ENCODE measurements at regions not wholly inside any gene's neighbourhood (a gene's known extent, or its start where the extent isn't known, plus 50 kb on each side); places are given as distances from the start of the nearest gene placed in this dataset.
A peak's percentile ranks its signal among the peaks of the same experiment; 100 is the strongest.

DNA sequence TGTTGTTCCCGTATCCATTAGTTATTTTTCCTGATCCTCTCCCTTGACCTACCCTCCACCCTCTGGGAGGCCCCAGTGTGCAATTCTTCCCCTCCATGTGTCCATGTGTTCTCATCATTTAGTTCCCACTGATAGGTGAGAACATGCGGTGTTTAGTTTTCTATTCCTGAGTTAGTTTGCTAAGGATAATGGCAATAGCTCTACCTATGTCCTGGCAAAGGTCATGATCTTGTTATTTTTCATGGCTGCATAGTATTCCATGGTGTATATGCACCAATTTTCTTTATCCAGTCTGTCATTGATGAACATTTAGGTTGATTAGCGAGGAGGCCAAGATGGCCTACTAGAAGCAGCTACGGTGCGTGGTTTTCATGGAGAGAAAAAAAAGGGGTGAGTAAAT lies 714.1 kb downstream of the STIM2 start:
- Mint-ChIP-seq H3K9me3 (peaks cover 4% of the 10 kb centered on the region), H3K27ac (ENCODE audit: unreplicated experiment) (peak overlapping the region; percentile 45), H3K4me1 (no peaks in the 10 kb centered on the region), H3K36me3 (ENCODE audit: low read depth) (no peaks in the 10 kb centered on the region), H3K4me3 (no peak overlapping the region), H3K27me3 (ENCODE audit: low read depth) (no peaks in the 10 kb centered on the region)
- TF ChIP-seq, protein P1, sequence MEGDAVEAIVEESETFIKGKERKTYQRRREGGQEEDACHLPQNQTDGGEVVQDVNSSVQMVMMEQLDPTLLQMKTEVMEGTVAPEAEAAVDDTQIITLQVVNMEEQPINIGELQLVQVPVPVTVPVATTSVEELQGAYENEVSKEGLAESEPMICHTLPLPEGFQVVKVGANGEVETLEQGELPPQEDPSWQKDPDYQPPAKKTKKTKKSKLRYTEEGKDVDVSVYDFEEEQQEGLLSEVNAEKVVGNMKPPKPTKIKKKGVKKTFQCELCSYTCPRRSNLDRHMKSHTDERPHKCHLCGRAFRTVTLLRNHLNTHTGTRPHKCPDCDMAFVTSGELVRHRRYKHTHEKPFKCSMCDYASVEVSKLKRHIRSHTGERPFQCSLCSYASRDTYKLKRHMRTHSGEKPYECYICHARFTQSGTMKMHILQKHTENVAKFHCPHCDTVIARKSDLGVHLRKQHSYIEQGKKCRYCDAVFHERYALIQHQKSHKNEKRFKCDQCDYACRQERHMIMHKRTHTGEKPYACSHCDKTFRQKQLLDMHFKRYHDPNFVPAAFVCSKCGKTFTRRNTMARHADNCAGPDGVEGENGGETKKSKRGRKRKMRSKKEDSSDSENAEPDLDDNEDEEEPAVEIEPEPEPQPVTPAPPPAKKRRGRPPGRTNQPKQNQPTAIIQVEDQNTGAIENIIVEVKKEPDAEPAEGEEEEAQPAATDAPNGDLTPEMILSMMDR (conservative IDR thresholded peaks at IDR 0.05), result no peak
- no peak for DNase-seq (ENCODE audit: low read depth, low spot score)

DNA sequence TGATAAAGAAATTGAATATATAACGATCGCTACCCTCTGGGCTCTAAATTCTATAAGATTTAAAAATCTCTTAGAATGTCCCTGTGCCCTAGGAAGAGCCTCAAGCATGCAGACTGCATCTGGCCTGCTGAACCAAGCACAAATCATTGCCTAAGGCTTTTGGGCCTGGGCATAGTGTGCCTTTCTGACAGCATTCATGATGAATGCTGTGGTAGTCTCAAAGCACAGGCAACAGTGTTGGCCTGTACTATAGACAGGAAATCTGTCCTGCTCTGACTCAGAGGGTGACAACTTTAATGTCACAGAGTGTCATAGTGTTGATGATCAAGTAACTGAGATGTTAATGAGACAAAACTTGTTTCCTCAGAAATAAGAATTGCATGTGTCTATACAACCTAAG lies 717.3 kb downstream of the STIM2 start:
- H3K36me3 Mint-ChIP-seq (ENCODE audit: low read depth), result no peaks in the 10 kb centered on the region
- H3K4me3 Mint-ChIP-seq, result no peak overlapping the region
- no peak for DNase-seq (ENCODE audit: low read depth, low spot score)
- peaks cover 4% of the 10 kb centered on the region for H3K9me3 Mint-ChIP-seq
- TF ChIP-seq, protein P1 (conservative IDR thresholded peaks at IDR 0.05), result no peak
- H3K27me3 Mint-ChIP-seq (ENCODE audit: low read depth), result no peaks in the 10 kb centered on the region
- H3K4me1 Mint-ChIP-seq, result no peaks in the 10 kb centered on the region
- H3K27ac Mint-ChIP-seq (ENCODE audit: unreplicated experiment), result no peak overlapping the region

DNA sequence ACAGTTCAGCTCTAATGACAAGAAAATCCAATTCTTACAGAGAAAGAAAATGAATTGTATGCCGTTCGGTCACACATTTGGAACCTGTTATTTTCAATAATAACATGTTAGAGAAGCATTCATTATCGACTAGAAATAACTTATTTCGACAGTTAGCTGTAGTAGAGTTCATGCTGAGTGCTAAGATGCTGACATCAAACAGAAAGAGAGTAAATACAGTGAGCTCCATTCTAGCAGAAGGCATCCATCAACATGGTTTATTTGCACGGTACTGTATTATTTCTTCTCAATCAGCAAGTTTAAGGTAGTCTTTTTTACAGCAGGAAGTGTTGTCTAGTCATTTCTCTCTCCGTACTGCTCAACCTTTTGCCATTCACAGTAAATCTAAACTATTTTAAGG lies 732.1 kb downstream of the STIM2 start:
- TF ChIP-seq, protein P1 (conservative IDR thresholded peaks at IDR 0.05), result no peak
- H3K27ac Mint-ChIP-seq (ENCODE audit: unreplicated experiment), result no peak overlapping the region
- no peaks in the 10 kb centered on the region for H3K4me1 Mint-ChIP-seq
- no peaks in the 10 kb centered on the region for H3K36me3 Mint-ChIP-seq (ENCODE audit: low read depth)
- H3K27me3 Mint-ChIP-seq (ENCODE audit: low read depth), result no peaks in the 10 kb centered on the region
- no peaks in the 10 kb centered on the region for H3K9me3 Mint-ChIP-seq
- H3K4me3 Mint-ChIP-seq, result no peak overlapping the region
- no peak for DNase-seq (ENCODE audit: low read depth, low spot score)

DNA sequence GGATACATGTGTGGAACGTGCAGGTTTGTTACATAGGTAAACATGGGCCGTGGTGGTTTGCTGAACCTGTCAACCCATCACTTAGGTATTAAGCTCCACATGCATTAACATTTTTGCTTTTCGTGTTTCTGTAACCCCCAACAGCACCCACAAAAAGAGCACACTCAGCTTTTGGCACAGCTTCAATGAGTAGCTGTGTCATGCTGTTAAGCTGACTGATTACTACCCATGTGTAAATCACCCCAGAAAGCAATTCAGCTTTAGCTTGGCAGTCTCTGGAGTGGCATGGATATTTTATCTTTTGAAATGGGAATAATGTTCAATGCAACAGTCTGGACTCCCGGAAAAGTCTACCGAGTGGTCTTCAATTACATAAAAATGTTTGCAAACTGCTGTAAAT lies 734.3 kb downstream of the STIM2 start:
- TF ChIP-seq, protein P1 (conservative IDR thresholded peaks at IDR 0.05), result no peak
- DNase-seq (ENCODE audit: low read depth, low spot score), result no peak
- H3K36me3 Mint-ChIP-seq (ENCODE audit: low read depth), result no peaks in the 10 kb centered on the region
- no peak overlapping the region for H3K4me3 Mint-ChIP-seq
- H3K27ac Mint-ChIP-seq (ENCODE audit: unreplicated experiment), result no peak overlapping the region
- H3K27me3 Mint-ChIP-seq (ENCODE audit: low read depth), result no peaks in the 10 kb centered on the region
- no peaks in the 10 kb centered on the region for H3K9me3 Mint-ChIP-seq
- H3K4me1 Mint-ChIP-seq, result no peaks in the 10 kb centered on the region

DNA sequence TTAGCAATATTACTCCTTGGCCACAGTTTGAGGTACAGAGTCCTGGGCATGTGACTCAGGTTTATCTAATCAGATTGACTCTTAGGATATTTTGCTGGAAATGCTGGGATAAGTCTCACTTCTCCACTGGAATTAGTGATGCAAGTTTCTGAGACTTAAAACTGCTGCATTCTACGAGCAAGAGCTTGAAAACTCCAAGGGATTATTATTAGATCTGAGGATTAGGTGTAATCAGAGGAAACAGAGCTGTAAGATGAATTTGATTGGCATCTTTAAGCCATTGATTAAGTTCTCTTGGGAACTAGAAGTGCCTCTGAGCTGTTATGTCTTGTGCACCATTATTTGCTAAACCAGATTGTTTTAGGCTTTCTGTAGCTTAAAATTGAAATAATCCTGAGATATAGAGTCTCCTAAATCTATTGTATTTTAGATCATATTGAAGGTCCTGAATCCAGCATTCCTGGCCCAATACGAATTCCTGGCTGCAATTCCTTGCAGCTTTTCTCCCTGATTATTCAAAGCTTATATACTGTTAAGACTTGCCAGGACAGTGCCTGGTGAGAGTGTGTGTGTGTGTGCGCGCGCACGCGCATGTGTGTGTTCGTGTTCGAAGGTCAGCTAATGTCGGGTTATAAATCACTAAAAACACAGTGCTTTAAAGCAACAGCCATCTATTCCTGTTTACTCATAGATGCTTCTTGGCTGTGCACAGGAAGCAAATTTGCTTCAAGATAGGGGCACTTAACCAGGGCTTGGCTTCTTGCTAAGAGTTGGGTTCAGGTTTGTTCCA lies 735.1 kb downstream of the STIM2 start:
- no peaks in the 10 kb centered on the region for H3K36me3 Mint-ChIP-seq (ENCODE audit: low read depth)
- no peaks in the 10 kb centered on the region for H3K9me3 Mint-ChIP-seq
- no peak for DNase-seq (ENCODE audit: low read depth, low spot score)
- TF ChIP-seq, protein P1 (conservative IDR thresholded peaks at IDR 0.05), result no peak
- no peak overlapping the region for H3K27ac Mint-ChIP-seq (ENCODE audit: unreplicated experiment)
- H3K27me3 Mint-ChIP-seq (ENCODE audit: low read depth), result no peaks in the 10 kb centered on the region
- H3K4me3 Mint-ChIP-seq, result no peak overlapping the region
- H3K4me1 Mint-ChIP-seq, result no peaks in the 10 kb centered on the region

Measured in neural crest cell (in vitro differentiated cells).